Left colon (tissue), 2 donors: ENCODE measurements at regions not wholly inside any gene's neighbourhood (a gene's known extent, or its start where the extent isn't known, plus 50 kb on each side); places are given as distances from the start of the nearest gene placed in this dataset.
"Not testable (repeated sequence)": the region's sequence is repeated elsewhere in the genome, so short reads cannot be mapped to it uniquely, and the experiment has no call there.

Experiments used
- ATAC-seq: fragments of 200-7000 bp; cut with Tn5 transposase; one replicate; pipeline ENCODE4 v1.9.1; 2020; ENCODE audit warnings: mild to moderate bottlenecking, moderate library complexity
- DNase-seq, 2 donors: peaks; one replicate each; pipeline ENCODE4 v3.0.0-alpha.2; 2020
- intact Hi-C, 2 donors: fragments of 100-400 bp; cut with DNase I in 1 of 2; cut with micrococcal nuclease in 1 of 2; formaldehyde crosslinking; loops; one replicate each; pipeline versions ENCODE4 v1.11.2 to v1.14.0; 2022; cut with DNase I, micrococcal nuclease
- donor health status: DM: no; HTN: no; CAD: no.
- donor health status: DM: yes; HTN: yes; CAD: no.

DNA sequence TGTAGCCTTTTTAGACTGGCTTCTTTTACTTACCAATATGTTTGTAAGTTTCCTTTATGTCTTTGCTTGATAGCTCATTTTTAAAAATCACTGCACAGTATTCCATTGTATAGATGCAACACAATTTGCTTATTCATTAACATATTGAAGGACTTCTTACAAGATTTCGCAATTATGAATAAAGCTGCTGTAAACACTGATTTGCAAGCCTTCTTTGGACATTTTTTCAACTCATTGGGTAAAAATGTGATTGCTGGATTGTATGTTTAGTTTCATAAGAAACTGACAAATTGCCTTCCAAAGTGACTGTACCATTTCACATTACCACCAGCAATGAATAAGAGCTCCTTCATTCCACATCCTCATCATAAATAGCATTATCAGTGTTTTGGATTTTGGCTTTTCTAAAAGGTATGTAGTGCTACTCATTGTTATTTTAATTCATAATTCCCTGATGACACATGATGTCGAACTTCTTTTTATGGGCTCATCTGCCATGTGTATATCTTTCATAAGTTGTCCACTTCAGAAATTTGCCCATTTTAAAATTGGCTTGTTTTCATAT lies 80.7 kb downstream of the TFAP2B start:
- intact Hi-C loops = no loop called here
- ATAC-seq = no peak
- no peak for DNase-seq

DNA sequence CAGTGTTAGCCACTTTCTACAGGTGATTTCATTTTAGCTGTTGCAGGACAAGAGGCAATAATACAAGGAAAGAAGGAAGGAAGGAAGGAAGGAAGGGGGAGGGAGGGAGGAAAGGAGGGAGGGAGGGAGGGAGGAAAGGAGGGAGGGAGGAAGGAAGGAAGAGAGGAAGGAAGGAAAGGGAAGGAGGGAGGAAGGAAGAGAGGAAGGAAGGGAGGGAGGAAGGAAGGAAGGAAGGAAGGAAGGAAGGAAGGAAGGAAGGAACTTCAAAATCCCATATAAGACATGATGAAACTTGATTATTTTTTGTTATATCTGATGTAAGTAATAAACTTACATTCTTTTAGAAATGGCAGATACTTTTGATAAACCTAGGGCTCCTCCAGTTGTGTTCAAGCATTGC lies 83.6 kb downstream of the TFAP2B start:
- no peak for DNase-seq
- intact Hi-C loops = no loop called here
- ATAC-seq = no peak

DNA sequence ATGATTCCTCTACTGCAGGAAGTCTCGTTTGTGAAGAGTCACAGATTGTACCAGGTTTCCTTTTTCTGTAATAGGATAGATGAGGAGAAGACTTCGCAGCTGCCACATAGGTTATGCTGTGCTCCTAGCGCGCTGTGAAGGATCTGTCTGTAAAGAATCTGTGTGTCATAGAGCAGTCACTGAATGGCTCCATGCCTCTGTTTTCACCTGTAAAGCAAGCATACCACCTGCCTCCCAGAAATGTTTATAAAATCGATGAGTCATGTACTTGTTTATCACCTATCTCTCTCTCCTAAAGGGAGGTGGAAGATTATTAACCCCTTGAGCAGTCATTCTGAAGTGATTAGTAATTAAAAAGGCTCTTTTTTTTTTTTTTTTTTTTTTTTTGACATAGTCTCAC lies 86.6 kb downstream of the TFAP2B start:
- DNase-seq (no peak), ATAC-seq (no peak)
- intact Hi-C loops = no loop called here

DNA sequence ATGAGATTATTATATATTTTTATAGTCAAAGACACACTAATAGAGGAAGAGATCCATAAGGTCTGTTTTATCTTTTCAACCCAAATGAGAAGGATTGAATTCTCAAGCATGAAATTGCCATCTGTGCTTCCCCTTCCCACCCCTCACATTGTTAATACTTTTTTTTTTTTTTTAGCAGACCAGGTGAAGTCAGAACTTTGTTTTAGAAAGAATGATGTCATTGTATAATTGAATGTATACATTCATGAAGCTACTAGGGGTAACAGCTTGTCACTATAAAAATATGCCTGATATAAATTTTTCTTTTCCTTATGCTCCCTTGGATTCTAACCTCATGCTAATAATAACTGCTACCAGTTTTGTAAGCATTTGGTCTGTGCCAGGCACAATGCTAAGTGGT lies 88.9 kb downstream of the TFAP2B start:
- intact Hi-C loops = no loop called here
- DNase-seq (no peak), ATAC-seq (no peak)

DNA sequence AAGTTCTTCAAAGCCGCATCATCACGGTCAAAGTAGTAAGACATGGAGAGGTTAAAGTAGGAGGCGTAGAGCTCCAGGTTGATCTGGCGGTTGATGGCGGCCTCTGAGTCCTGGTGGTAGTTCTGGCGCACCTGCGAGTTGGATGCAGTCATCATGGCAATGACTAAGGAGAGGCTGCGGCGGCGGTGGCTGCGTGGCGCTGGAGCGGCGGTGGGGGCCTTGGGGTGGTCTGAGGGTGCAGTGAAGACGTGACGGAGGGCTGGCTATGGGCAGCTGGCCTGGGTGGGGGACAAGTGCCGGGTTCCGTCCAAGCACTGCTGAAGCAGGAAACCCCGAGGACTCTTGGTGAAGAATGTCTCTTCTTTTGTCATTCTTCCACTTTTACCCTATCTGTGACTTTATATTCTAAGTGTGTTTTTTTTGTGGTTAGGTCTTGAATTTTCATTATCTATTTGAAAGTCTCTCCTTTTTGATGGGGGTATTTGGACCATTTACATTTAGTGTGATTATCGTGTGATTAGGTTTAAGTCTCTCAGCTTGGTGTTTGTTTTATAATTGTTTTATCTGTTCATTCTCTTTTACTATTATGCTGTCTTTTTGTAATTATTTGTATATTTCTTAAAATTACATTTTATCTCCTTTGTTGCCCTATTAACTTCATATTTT lies 94.6 kb downstream of the TFAP2B start:
- DNase-seq = no peak
- intact Hi-C loops = no loop called here
- ATAC-seq = no peak

DNA sequence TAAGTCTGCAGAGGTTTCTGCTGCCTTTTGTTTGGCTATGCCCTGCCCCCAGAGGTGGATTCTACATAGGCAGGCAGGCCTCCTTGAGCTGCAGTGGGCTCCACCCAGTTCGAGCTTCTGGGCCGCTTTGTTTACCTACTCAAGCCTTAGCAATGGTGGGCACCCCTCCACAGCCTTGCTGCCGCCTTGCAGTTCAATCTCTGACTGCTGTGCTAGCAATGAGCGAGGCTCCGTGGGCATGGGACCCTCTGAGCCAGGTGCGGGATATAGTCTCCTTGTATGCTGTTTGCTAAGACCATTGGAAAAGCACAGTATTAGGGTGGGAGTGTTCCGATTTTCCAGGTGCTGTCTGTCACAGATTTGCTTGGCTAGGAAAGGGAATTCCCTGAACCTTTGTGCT lies 102.7 kb downstream of the TFAP2B start:
- intact Hi-C loops, ATAC-seq, DNase-seq: not testable (repeated sequence)

DNA sequence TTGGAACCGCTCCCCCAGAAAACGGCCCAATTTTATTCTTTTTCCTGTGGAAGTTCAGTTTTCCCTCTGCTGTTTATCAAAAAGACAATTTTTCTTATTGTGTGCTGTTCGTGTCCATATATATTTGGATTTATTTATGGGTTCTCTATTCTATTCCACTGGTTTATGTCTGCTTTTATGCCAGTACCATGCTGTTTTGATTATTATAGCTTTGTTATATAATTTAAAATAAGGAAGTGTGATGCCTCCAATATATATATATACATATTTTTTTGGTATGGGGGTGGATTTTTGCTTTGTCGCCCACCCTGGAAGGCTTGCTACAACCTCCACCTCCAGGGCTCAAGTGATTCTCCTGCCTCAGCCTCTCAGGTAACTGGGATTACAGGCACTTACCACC lies 103.3 kb downstream of the TFAP2B start:
- DNase-seq = no peak
- intact Hi-C loops = no loop called here
- ATAC-seq = no peak

DNA sequence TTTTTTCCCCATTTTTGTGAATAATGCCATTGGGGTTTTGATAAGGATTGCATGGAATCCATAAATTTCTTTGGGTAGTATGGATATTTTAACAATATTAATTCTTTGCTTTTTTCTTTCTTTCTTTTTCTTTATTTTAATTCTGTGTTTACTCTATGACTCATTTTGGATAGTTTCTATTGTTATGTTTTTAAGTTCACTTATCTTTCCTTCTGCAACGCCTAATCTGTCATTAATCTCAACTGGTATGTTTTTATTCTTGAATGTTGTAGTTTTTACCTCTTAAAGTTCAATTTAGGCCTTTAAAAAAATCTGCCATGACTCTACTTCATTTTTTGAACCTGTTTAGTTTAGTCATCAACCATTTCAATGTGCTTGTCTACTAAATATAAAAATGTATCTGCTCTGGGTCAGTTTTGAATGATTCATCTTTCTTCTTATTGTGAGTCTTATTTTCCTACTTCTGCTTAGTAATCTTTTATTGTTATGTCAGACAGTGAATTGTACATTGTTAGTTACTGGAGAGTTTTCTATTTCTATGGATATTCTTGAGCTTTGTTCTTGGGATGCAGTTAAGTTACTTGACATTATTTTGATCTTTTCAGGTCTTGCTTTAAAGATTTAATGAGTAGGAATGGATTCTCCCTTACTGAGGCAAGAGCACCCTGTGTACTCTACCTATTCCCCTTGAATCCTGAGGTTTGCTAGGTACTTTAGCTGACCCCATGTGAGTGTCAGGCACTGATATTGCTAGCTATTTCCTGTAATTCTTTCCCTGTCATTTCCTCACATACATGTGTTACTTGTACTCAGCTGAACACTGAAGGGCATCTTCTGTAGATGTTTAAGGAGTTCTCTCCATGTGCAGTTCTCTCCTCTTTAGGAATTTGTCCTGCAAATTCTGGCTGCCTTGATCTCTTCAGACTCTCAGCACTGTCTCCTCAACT lies 104.2 kb downstream of the TFAP2B start:
- DNase-seq (no peak), ATAC-seq (no peak)
- intact Hi-C loops = no loop called here

DNA sequence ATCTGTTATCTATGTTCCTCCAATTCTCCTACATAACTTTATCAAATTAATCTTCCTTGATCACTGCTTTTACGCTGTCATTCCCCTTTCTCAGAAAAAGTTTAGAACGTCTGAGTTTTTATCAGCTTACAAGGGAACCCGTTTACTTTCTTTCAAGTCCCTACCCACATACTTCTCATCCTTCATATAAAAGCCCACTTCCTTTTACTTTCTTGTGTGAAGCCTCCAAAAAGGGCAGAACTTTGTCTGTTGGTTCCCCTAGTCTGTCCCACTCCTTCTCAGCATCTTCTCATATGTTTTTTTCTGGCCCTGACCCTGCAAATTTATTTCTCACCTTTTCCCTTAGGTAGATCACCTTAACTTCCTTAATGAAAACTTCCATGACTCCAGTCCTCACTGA lies 106.1 kb downstream of the TFAP2B start:
- DNase-seq = no peak
- ATAC-seq = no peak
- intact Hi-C loops = no loop called here

DNA sequence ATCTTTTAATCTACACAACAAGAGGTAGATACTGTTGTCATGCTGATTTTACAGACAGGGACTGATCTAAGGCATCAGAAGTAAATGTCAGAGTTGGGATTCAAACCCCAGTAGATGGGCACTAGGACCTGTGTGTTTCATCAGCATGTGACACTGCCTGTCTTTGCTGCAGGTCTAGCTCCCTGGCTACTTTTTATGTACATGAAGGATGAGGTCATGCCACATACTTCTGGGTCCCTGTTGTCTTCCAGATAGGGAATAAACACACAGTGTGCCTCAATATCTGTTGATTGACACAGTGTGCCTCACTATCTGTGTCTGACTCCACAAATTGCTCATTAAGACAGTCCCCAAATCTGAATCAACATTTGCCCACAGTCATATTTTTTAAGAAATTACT lies 106.9 kb downstream of the TFAP2B start:
- ATAC-seq = no peak
- intact Hi-C loops = no loop called here

DNA sequence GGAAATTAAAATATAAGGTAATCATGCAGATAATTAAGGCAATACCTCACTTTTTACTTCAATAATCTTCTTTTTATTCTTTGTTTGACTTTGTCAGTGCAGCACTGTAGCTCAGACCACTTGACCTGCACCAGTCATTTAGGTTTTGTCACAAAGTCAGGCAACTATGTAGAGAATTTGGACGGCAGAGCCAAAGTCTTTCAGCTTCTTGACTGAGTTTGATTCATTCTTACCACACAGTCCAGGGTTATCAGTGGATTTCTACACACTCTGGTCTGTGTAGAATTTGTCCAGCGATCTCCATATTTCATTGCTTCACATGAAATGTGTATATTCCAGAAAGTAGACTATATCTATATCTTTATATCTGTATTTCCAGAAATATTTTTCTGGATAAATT lies 107.3 kb downstream of the TFAP2B start:
- DNase-seq = no peak
- no peak for ATAC-seq
- intact Hi-C loops = no loop called here

More for the DNA sequence above, 106.9 kb downstream of the TFAP2B start:
- no peak for DNase-seq

DNA sequence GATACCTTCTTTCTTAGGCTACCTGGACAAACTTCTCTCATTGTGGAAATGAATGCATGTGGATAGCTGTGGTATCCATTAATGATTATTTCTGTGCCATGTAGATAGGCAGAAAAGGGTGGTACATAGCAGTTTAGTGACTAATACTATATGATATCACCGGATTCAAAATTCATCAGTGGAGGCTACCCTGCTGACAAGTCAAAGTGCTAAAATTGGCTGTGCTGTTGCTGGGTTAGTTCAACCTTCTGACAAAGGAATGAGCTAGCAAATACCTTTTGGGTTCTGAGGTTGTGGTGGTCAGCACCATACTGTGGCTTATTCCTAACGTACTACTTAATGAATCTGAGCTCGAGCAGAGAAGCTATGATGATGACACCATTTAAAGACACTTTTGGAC lies 109.1 kb downstream of the TFAP2B start:
- DNase-seq (no peak), ATAC-seq (no peak)
- intact Hi-C loops = no loop called here

DNA sequence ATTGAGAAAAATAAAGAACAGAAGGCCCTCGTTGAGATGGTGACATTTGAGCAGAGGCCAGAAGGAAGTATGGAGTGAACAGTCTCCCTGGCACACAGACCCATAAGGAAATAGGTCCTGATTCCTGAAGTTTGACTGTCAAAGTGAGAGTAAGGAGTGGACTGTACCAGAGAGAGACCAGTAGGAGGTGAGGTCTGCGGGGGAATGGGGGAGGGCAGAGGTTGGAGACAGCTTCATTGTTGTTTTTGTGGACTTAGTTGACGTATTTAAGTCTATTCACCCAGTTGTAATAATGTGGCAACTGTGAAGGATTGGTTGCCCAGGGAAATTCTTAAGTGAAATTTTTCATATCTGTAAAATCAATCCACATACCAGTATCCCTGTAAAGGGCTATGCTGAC lies 110.7 kb downstream of the TFAP2B start:
- intact Hi-C loops = no loop called here
- no peak for ATAC-seq
- DNase-seq = no peak

DNA sequence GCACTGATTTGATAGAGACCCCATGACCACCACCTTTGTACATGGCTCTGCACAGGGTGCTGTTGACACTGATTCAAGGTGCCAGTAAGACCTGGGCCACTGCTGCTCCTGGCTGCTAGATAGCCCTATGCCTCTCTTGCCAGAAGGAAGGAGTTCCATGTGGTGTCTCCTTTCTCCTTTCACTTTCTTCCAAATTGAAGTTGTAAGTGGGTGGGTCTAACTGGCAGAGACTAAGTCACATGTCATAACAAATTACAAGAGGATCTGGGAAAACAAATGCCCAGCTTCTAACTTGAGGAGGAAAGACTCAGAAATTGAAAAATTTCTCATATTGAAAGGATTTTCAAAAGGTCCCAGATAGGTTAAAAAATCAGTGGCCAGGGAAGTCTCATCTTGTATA lies 116.8 kb downstream of the TFAP2B start:
- intact Hi-C loops = no loop called here

DNA sequence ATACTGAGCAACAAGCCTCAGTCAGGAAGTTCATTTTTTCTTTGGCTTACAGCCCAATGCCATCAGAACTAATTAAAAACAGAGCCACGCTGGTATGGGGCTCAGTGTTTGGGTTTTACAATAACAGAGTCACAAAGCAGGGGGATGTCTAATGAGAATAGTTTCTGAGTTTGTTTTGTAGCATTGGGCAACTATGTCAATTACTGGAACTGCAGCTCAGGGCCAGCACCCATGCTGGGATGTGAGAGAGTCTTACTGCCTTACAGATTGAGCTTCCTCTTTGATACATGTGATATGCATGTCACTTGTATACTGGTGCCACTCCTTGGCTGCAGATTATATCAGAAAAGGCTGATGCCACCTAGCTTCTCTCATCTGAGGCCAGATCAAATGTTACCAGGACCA lies 117.6 kb downstream of the TFAP2B start:
- DNase-seq = no peak
- intact Hi-C loops = no loop called here
- no peak for ATAC-seq

More for the DNA sequence above, 116.8 kb downstream of the TFAP2B start:
- DNase-seq = no peak
- no peak for ATAC-seq

DNA sequence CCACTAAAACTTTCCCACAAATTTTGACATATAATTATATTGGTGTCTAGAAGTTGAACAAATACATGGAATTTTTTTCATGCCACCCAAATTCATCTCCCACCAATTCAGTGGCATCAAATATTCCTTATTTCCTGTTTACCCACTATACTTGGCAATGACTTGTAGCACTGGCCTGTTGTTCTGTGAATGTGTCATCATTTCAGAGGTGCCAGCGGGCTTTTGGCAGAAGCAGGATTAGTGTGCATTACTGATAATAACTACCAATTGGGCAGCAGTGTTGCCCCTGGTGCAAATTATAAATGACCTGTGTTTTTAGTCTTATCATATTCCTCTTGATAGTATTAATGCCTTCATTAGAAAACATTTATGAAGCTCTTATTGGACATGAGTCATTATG lies 121.3 kb downstream of the TFAP2B start:
- intact Hi-C loops = no loop called here
- no peak for ATAC-seq
- DNase-seq = no peak

DNA sequence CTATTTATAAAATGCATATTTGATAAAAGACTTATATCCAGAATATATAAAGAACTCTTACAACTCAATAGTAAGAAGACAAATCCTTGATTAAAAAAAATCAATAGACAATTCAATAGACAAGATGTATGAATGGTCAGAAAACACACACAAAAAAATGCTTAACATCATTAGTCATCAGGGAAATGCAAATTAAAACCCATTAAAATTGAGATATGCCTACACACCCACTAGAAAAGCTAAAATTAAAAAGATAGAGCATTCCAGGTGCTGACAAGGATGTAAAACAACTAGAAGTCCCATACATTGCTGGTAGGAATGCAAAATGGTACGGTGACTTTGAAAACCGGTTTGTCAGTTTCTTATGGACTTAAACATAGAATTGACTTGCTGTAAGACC lies 127.1 kb downstream of the TFAP2B start:
- DNase-seq (no peak), ATAC-seq (no peak)
- intact Hi-C loops = no loop called here

DNA sequence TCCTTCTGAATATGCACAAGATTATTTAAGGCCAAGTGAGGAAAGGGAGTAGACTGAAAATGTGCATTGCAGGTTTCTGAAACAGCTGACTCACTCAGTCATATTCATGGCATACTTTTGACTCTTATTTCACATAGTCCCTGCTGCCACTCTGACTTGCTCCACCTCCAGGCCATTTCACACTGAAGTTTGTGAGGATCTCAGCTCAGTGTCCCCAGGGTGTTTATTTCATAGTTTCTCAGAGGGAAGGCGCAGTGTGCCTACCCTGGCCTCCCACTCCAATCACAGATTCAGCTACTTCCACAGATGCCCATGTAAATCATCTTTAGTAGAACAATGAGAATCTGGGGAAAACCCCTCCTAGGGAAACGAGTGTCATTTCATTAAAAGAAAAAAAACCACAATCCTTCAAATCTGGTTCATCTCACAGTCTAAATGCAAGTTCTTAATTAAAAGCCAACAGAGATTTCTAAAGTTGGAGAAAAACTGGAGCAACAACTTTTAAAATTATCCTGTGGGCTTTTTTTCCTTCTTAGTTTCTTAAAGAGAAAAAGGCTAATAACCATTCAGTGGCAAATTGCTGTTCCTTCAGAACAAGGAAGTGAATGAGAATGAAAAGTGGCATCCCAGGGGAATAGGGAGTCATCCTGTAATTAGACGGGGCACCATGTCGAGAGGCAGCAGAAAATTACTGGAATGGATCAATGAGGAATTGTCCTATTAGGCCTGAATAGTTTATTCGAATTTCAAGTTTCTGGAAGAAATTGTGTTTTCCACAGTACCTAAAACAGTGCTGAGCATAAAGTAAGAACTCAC lies 133.6 kb downstream of the TFAP2B start:
- intact Hi-C loops = no loop called here
- ATAC-seq = no peak

DNA sequence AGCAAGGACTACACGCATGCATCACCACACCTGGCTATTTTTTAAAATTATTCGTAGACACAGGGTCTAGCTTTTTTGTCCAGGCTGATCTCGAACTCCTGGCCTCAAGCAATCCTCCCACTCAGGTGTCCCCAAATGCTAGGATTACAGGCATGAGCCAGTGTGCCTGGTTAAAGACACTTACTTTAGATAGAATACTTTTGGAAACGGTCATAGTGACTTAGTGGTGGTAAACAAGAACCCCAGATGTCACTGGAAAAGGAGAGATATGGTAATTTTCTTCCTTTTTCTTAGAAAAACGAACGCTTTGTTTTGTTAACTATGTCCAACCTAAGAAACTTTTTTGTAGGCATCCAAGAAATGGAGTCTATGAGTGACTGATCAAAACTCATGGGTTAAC lies 137.3 kb downstream of the TFAP2B start:
- intact Hi-C loops = no loop called here
- ATAC-seq = no peak

More for the DNA sequence above, 133.6 kb downstream of the TFAP2B start:
- no peak for DNase-seq

More for the DNA sequence above, 137.3 kb downstream of the TFAP2B start:
- DNase-seq = no peak
